Endometrium (tissue), 2 donors: ENCODE measurements at regions not wholly inside any gene's neighbourhood (a gene's known extent, or its start where the extent isn't known, plus 50 kb on each side); places are given as distances from the start of the nearest gene placed in this dataset.
A peak's percentile ranks its signal among the peaks of the same experiment; 100 is the strongest.

Experiments used
- FAIRE-seq: peaks from 2 replicates; lab custom pipeline; 2012; peaks lifted over from hg19 to GRCh38; lab: Jason Lieb, UNC
- donor health status: control.
- donor health status: control.

GRCh38 chr3:42037318-42037945, 53.7 kb upstream of the TRAK1 start:
- no peak for FAIRE-seq

DNA sequence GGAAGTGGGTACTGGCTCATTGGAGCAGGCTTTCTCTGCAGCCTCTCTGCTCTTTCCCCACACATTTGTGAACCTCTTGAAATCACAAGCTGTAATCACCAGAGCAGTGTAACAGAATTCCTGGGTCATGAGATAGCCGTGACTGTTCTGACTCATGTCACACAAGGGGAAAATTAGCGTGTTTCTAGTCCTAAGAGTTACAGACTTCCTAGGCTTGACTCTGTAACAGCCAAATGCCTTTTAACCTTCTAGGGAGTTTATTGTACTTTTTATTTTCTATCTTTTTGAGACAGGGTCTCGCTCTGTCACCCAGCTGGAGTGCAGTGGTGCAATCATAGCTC, 54.7 kb upstream of the TRAK1 start:
- FAIRE-seq: no peak

- no peak for FAIRE-seq
These were observed 55.2 kb upstream of the TRAK1 start for GRCh38 chr3:42035816-42036482.

- FAIRE-seq: no peak
These were observed 56.1 kb upstream of the TRAK1 start for GRCh38 chr3:42035007-42035406.

- FAIRE-seq: no peak
These were observed 57.4 kb upstream of the TRAK1 start for GRCh38 chr3:42033741-42034140.

DNA sequence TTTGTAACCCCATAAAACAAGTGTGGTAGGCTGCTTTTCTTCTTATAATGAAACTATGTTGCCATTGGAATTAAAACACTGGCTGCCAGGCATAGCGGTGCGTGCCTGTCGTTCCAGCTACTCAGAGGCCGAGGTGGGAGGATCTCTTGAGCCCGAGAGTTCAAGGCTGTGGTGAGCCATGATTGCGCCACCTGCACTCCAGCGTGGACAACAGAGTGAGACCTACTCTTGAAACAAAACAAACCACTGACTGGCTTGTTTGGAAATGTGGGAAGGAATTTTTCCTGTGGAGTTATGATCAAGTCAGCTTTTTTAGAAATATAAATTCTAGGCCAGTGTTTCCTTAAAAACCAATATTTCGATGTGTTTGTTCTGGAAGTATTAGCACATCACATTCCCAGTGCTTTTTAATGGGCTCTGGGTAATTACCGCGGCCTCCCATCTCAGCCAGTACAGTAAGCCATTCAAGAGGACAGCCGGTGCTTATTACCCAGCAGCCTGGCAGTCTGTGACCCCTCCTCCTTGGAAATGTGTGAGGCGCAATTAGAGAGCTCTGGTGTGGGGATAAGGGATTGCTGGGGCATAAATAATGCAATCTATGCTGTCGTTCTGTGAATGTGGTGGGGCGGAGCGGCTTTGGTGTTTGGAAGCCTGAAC, 58.3 kb upstream of the TRAK1 start:
- FAIRE-seq: peak; percentile 60

DNA sequence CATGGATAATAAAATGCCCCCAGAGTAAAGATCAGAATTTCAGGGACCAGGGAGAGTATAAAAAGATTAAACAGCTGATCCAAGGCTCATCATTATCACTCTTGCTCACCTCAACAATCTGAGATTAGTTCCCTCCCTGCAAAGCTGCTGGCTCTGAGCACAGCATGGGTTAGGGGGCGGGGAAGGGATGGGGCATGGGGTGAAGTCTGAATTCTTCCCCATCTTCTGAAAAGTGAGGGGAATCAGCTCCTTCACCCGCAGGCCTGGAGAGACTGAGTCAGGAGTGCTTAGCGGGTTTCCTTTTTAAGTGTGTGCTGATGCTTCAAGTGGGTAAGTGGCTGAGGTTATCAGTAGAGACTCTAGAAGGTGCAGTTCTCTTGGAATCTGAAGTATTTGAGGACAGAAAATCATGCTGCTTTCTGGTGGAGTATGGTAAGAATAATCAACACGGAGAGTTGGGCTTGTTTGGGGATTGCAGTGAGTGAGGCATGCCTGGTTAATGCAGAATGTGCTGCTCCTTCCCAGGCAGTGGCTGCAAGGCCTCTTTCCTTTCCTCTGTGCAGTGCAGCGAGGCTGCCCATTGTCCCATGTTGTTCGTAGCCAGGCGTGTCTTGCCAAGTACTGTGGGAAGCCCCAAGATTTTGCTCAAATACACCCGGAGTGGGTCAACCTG, 59.2 kb upstream of the TRAK1 start:
- FAIRE-seq: no peak

GRCh38 chr3:42028474-42028873, 62.7 kb upstream of the TRAK1 start:
- FAIRE-seq: no peak

GRCh38 chr3:42027571-42027970, 63.6 kb upstream of the TRAK1 start:
- no peak for FAIRE-seq

DNA sequence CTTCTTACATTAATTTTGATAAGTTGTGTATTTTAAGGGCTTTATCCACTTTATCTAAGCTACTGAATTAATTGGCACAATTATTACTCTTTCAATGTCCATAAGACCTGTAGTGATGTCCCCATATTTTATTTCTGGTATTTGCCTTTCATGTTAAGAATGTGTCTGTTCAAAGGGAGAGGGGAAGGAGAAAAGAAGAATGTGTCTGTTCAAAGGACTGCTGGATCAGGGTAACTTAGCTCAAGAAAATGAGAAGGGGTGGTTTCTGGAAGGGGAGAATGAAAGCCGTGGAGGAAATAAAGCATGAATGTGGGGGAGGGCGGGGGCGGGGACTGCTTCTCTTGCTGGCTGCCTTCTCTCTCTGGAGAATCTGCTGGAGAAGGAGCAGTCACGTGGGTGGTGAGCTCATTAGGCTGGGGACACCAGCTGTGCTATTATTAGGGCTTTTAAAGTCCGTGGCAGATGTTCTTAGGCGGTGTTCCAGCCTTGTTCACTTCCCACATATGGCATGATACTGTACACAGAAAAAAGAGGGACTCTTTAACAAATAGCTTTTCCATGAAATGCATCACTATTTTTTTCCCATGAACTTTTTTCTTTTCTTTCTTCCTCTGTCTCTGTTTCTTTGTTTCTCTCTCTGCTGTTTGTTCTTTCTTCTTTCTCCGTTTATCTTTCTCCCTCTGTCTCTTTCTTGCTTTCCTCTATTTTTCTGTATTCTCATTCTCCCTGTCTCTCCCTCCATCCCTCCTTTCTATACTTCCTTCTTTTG, 63.7 kb upstream of the ULK4 start:
- peak; percentile 91 for FAIRE-seq

DNA sequence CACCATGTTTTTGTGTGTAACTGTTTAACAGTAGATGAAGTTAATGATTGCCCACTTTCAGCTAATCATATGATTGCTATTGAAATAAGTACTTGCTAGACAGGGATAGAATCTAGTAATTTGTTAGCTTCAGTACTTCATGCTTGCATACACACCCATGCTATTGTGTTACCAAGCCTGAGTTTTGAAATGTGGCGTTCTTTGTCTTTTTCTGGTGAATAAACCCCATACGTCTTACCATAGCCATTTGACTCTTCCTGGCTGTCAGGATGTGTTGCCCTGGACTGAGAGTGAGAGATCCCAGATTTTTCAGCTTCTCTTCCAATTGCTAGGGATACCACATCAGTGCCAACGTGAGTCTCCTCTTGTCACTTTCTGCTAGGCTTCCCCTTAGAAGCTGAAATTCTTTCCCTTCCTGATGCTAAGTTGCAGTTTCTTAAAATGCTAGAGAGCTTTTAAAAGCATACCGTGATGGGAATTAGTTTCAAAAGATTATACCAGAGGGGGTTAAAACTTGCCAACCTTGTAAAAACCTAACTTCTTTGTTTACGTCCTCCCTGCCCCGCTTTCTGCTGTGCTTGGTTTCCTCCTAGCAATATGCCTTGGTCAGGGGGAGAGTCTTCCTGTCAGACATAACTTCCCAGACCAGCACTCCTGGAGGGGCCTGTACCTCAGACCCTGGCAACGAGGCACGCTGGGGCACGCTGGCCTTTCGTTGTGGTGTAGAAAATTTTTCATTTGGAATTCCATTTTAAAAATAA, 62.9 kb upstream of the ULK4 start:
- no peak for FAIRE-seq

- no peak for FAIRE-seq
These were observed 61.5 kb upstream of the ULK4 start for GRCh38 chr3:42023380-42023779.

DNA sequence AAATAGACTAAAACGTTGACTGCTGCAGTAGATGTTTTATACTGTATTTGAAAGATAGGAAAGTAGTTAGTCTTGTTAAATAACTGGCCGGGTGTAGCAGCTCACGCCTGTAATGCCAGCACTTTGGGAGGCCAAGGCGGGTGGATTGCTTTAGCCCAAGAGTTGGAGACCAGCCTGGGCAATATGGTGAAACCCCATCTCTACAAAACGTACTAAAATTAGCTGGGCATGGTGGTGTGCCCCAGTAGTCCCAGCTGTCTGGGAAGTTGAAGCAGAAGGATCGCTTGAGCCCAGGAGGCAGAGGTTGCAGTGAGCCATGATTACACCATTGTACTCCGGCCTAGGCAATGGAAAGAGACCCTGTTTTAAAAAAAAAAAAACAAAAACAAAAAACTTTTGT, 60.5 kb upstream of the ULK4 start:
- FAIRE-seq: no peak

GRCh38 chr3:42020684-42021307, 58.9 kb upstream of the ULK4 start:
- peak; percentile 15 for FAIRE-seq

GRCh38 chr3:42019953-42020260, 58.0 kb upstream of the ULK4 start:
- no peak for FAIRE-seq

- no peak for FAIRE-seq
These were observed 57.4 kb upstream of the ULK4 start for GRCh38 chr3:42019144-42019952.

DNA sequence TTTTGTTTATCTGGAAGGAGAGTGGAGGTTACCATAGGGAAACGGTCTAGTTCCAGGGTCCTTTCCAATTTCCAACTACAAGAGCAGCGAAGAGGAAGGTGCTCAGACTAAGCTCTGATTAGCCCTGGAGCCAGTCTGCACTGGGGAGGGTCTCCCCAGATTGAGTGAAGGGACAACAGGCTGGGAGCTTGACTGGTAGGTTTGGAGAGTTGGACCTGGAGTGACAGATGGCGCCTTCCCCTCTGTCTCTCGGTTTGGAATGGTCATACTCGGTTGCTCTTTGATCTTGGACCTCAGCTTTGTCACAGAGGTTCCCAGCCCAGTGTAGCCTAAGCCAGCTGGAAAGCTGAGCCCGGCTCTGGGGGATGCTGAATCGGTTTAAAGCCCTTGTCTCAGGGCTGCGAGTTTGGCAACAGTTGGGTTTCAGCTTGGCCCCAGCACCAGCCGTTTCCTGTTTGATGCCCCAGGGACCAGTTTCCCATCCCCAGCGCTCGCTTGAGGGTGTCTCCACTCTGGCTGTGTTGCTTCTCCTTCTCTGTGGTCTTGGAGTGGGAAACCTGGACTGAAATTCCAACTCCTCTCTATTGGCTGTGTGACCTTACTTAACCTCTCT, 53.1 kb upstream of the ULK4 start:
- no peak for FAIRE-seq

GRCh38 chr3:42014458-42014920, 52.6 kb upstream of the ULK4 start:
- no peak for FAIRE-seq

DNA sequence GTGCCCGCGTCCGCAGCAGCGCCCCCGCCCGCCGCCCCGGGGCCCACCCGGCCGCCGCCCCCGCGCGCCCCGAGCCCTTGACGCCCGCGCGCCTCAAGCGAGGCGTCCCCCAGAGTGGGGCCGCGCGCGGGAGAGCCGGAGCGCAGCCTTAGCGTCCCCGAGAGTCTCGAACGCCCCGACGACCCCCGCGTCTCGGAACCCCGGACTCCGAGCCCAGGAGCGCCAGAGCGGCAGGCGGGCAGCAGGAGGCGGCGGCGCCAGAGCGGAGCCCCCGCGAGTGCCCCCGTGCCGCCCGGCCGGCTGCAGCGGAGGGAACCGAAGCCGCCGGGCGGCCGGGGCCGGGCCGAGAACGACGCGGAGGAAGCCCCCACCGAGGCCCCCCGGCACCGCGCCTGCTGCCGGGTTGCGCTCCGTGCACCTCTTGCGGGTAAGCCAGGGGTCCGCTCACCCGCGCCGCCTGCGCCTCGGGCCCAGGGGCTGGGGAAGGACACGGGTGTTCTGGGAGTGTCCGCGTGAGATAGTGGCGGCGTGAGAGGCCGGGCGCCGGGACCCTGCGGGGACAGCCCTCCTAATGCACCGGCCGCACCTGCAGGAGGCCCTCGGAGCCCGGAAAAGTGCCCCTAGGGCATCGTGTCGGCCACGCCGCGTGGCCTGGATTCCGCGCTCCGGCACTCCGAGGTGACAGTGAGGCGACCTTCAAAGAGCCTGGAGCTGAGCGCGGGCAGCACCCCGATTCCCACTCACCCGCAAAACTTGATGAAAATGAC, 52.0 kb upstream of the ULK4 start:
- no peak for FAIRE-seq
